Adrenal gland (tissue), 9 donors: ENCODE measurements at regions not wholly inside any gene's neighbourhood (a gene's known extent, or its start where the extent isn't known, plus 50 kb on each side); places are given as distances from the start of the nearest gene placed in this dataset.

Experiments
- DNase-seq, 7 donors: peaks; one replicate each; pipeline ENCODE4 v3.0.0-alpha.2; 2019 to 2020
- H3K27ac ChIP-seq, 5 donors: fragments of 200-600 bp; sonication (generic) in 4 of 5; 1 replicate in 3 of 5; 2 replicates in 2 of 5; pipeline versions ENCODE4 v1.5.1 to v1.8.0; 2016 to 2020; ENCODE audit warnings: mild to moderate bottlenecking in 1 of 5
- H3K27me3 ChIP-seq: fragments of 200-600 bp; 2 replicates; pipeline ENCODE4 v1.8.0; 2021
- H3K36me3 ChIP-seq, 2 donors: fragments of 200-600 bp; replicated peaks in 1 of 2; 1 replicate in 1 of 2; 2 replicates in 1 of 2; pipeline versions ENCODE4 v1.5.1 to v1.8.0; 2018 to 2022
- H3K4me1 ChIP-seq, 2 donors: fragments of 200-600 bp; replicated peaks in 1 of 2; 1 replicate in 1 of 2; 2 replicates in 1 of 2; pipeline versions ENCODE4 v1.5.1 to v1.8.0; 2018 to 2021
- H3K4me3 ChIP-seq, 4 donors: fragments of 200-600 bp; sonication (generic) in 3 of 4; one replicate each; pipeline ENCODE4 v1.5.1; 2016 to 2018
- H3K9me3 ChIP-seq, 3 donors: fragments of 200-600 bp; sonication (generic) in 1 of 3; replicated peaks in 1 of 3; 1 replicate in 2 of 3; 2 replicates in 1 of 3; pipeline versions ENCODE4 v1.5.1 to v1.8.0; 2016 to 2021
- POLR2A ChIP-seq, 2 donors: fragments of 450-650 bp; IDR thresholded peaks; one replicate each; pipeline ENCODE4 v1.6.1; 2017; ENCODE audit warnings: antibody characterized with exemption in 2 of 2, mild to moderate bottlenecking in 2 of 2, moderate library complexity in 1 of 2
- WGBS, 4 donors: extraction: QIAGEN DNeasy Blood & Tissue Kit in 2 of 4; methylation state at CpG; one replicate each; pipeline versions ENCODE4 v1.1.5 to v1.1.7; 2013 to 2017; 5-methylcytosine and 5-hydroxymethylcytosine counted together
- intact Hi-C, 2 donors: fragments of 100-400 bp; cut with DNase I; formaldehyde crosslinking; loops; one replicate each; pipeline versions ENCODE4 v1.14.1 to v1.15.0; 2022 to 2023
- TF ChIP-seq, protein P1 (sequence below), 6 experiments: fragments of 450-650 bp in 4 of 6; fragments of 200-600 bp in 2 of 6; sonication (generic) in 1 of 6; IDR thresholded peaks; 1 replicate in 5 of 6; 2 replicates in 1 of 6; pipeline versions ENCODE4 v1.5.1 to v1.8.0; 2016 to 2021; ENCODE audit warnings: antibody characterized with exemption in 6 of 6, mild to moderate bottlenecking in 2 of 6, moderate library complexity in 1 of 6
- donor health status: healthy with polysubstance abuse.
- donor health status: Bipolar disorder and iron deficiency.
- donor health status: DM: yes; HTN: yes; CAD: no.
- donor health status: DM: no; HTN: no; CAD: no.
- donor health status: DM: no; HTN: no; CAD: no.

DNA sequence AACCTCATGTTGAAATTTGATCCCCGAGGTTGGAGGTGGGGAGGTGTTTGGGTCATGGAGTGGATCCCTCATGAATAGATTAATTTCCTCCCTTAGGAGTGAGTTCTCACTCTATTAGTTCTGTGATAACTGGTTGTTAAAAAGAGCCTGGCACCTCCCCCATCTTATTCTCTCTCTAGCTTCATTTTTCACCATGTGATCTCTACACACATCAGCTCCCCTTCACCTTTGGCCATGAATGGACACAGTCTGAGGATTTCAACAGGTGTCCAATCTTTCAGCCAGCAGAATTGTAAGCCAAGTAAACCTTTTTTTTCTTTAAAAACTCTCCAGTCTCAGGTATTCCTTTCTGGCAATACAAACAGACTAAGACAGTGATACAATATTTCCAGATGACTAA is 602.0 kb upstream of the FAM98A start:
- no peak for DNase-seq
- Histone ChIP-seq H3K4me3 (no peak overlapping the region), H3K4me1 (no peaks in the 10 kb centered on the region), H3K36me3 (no peaks in the 10 kb centered on the region), H3K9me3 (no peaks in the 10 kb centered on the region), H3K27me3 (no peaks in the 10 kb centered on the region), H3K27ac (no peak overlapping the region)
- TF ChIP-seq, protein P1, sequence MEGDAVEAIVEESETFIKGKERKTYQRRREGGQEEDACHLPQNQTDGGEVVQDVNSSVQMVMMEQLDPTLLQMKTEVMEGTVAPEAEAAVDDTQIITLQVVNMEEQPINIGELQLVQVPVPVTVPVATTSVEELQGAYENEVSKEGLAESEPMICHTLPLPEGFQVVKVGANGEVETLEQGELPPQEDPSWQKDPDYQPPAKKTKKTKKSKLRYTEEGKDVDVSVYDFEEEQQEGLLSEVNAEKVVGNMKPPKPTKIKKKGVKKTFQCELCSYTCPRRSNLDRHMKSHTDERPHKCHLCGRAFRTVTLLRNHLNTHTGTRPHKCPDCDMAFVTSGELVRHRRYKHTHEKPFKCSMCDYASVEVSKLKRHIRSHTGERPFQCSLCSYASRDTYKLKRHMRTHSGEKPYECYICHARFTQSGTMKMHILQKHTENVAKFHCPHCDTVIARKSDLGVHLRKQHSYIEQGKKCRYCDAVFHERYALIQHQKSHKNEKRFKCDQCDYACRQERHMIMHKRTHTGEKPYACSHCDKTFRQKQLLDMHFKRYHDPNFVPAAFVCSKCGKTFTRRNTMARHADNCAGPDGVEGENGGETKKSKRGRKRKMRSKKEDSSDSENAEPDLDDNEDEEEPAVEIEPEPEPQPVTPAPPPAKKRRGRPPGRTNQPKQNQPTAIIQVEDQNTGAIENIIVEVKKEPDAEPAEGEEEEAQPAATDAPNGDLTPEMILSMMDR (IDR thresholded peaks at IDR 0.05), result no peak
- TF ChIP-seq POLR2A (IDR thresholded peaks at IDR 0.05), result no peak
- 71 to 90% (median 83%) methylated on average over 1 of the region's 1 CpG for WGBS, 4 donors
- intact Hi-C loops, result no loop called here

- intact Hi-C loops, result no loop called here
- H3K9me3 ChIP-seq, result no peaks in the 10 kb centered on the region
- no peaks in the 10 kb centered on the region for H3K4me1 ChIP-seq
- no peak overlapping the region for H3K4me3 ChIP-seq
- H3K36me3 ChIP-seq, result no peaks in the 10 kb centered on the region
- H3K27me3 ChIP-seq, result no peaks in the 10 kb centered on the region
- DNase-seq, result no peak
- no peak overlapping the region for H3K27ac ChIP-seq
- TF ChIP-seq, protein P1 (IDR thresholded peaks at IDR 0.05), result no peak
- no peak for TF ChIP-seq POLR2A (IDR thresholded peaks at IDR 0.05)
These were observed 600.9 kb upstream of the FAM98A start for GRCh38 chr2:34199971-34200370.

DNA sequence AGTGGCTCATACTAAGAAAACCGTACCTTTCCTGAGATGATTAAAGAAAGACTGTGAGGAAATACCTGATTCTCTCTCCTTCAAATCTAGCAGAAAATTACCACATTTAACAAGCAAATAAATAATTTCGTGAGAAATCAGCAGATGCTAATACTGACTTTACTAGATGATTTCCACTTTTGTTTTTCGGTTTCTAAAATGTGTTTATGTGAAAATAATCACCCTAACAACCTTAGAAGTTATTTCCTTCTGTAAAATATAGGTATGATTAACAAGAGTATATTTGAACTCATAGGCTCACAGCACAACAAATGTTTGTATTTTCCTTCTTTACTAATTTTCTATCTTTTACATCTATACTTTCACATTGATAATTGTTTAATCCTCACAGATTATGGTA is 594.1 kb upstream of the FAM98A start:
- H3K4me1 ChIP-seq, result no peaks in the 10 kb centered on the region
- no peak for TF ChIP-seq POLR2A (IDR thresholded peaks at IDR 0.05)
- TF ChIP-seq, protein P1 (IDR thresholded peaks at IDR 0.05), result no peak
- no peak for DNase-seq
- no peak overlapping the region for H3K4me3 ChIP-seq
- no peaks in the 10 kb centered on the region for H3K9me3 ChIP-seq
- no peak overlapping the region for H3K27ac ChIP-seq
- no peaks in the 10 kb centered on the region for H3K36me3 ChIP-seq
- H3K27me3 ChIP-seq, result no peaks in the 10 kb centered on the region
- intact Hi-C loops, result no loop called here
- 78 to 83% (median 79%) methylated on average over 3 of the region's 3 CpGs for WGBS, 4 donors

GRCh38 chr2:34188464-34189303 is 589.6 kb upstream of the FAM98A start:
- TF ChIP-seq, protein P1 (IDR thresholded peaks at IDR 0.05), result no peak
- TF ChIP-seq POLR2A (IDR thresholded peaks at IDR 0.05), result no peak
- Histone ChIP-seq H3K9me3 (no peaks in the 10 kb centered on the region), H3K4me3 (no peak overlapping the region), H3K36me3 (no peaks in the 10 kb centered on the region), H3K27ac (no peak overlapping the region), H3K4me1 (no peaks in the 10 kb centered on the region), H3K27me3 (no peaks in the 10 kb centered on the region)
- no peak for DNase-seq
- intact Hi-C loops, result no loop called here
- WGBS, 4 donors, result 52 to 57% (median 55%) methylated on average over 6 of the region's 6 CpGs
